BE2C (cell line): ENCODE measurements at regions not wholly inside any gene's neighbourhood (a gene's known extent, or its start where the extent isn't known, plus 50 kb on each side); places are given as distances from the start of the nearest gene placed in this dataset.
"Not testable (repeated sequence)": the region's sequence is repeated elsewhere in the genome, so short reads cannot be mapped to it uniquely, and the experiment has no call there.

Experiments
- DNase-seq: peaks from one replicate; pipeline ENCODE4 v3.0.0-alpha.2; 2020
- H3K27me3 ChIP-seq: fragments of 250-450 bp; sonication (Bioruptor Pico); 2 replicates; pipeline ENCODE4 v1.5.1; 2020; ENCODE audit warnings: mild to moderate bottlenecking
- H3K36me3 ChIP-seq: fragments of 250-450 bp; sonication (Bioruptor Pico); 2 replicates; pipeline ENCODE4 v1.5.1; 2020; ENCODE audit warnings: mild to moderate bottlenecking
- H3K4me1 ChIP-seq: fragments of 250-450 bp; sonication (Bioruptor Pico); 2 replicates; pipeline ENCODE4 v1.5.1; 2020
- H3K4me3 ChIP-seq: 2 replicates; pipeline ENCODE4 v1.5.1; 2011; ENCODE audit warnings: low read depth, low read length
- H3K9me3 ChIP-seq: fragments of 250-450 bp; sonication (Bioruptor Pico); 2 replicates; pipeline ENCODE4 v1.5.1; 2020
- TF ChIP-seq, protein P1 (sequence below): IDR thresholded peaks from 2 replicates; pipeline ENCODE4 v1.5.1; 2012; ENCODE audit warnings: mild to moderate bottlenecking, low read depth, low read length

DNA sequence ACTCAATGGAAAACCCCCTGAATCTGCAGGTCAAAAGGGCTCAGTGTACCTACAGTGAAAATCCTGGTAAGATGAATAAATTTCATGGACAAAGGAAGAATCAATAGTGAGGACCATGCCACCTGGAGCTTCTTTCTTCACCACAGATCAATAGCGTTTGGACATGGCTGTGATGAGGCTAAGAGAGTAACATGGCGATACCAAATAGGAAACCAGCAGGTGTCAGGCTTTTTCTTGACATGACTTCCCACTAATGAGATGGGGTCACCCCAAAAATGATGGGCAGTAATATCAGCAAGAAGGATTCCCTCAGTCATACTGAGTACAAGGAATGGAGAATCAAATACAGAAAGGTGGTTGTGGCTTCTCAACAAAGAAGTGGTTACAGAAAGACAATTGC is 208.5 kb upstream of the PLPPR1 start:
- TF ChIP-seq, protein P1, sequence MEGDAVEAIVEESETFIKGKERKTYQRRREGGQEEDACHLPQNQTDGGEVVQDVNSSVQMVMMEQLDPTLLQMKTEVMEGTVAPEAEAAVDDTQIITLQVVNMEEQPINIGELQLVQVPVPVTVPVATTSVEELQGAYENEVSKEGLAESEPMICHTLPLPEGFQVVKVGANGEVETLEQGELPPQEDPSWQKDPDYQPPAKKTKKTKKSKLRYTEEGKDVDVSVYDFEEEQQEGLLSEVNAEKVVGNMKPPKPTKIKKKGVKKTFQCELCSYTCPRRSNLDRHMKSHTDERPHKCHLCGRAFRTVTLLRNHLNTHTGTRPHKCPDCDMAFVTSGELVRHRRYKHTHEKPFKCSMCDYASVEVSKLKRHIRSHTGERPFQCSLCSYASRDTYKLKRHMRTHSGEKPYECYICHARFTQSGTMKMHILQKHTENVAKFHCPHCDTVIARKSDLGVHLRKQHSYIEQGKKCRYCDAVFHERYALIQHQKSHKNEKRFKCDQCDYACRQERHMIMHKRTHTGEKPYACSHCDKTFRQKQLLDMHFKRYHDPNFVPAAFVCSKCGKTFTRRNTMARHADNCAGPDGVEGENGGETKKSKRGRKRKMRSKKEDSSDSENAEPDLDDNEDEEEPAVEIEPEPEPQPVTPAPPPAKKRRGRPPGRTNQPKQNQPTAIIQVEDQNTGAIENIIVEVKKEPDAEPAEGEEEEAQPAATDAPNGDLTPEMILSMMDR, result no peak
- H3K4me1 ChIP-seq, result no peaks in the 10 kb centered on the region
- H3K27me3 ChIP-seq, result no peaks in the 10 kb centered on the region
- H3K4me3 ChIP-seq, result no peak overlapping the region
- no peaks in the 10 kb centered on the region for H3K9me3 ChIP-seq
- H3K36me3 ChIP-seq, result no peaks in the 10 kb centered on the region
- DNase-seq, result no peak

DNA sequence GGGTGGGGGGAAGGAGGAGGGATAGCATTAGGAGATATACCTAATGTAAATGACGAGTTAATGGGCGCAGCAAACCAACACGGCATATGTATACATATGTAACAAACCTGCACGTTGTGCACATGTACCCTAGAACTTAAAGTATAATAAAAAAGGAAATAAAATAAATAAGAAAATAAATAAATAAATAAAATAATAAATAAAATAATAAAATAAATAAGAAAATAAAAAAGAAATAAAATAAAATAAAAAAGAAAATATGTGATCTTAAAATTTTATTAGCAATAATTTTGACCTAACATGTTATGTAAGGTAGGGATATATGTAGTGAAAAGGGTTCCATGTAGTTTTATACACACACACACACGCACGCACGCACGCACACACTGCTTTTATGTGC is 195.5 kb upstream of the PLPPR1 start:
- H3K27me3 ChIP-seq, H3K4me1 ChIP-seq, DNase-seq, H3K9me3 ChIP-seq, H3K36me3 ChIP-seq, H3K4me3 ChIP-seq: not testable (repeated sequence)

DNA sequence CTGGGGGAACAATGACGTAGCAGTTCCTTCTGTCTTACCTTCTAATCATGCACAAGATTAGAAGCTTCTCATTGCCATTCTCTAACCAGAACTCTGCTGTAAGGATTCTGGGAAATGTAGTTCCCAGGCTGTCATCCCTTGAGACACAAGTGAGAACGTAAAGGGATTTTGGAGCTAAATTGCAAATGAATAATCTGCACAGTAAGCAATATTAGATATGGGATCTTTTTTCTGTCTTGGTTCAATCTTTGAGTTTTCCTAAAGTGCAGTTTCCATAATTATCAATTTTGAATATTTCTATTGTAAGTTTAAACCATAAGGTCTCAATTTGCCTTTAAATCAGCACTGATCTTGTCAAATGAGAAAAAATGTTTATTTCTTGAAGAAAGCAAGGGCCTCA is 189.7 kb upstream of the PLPPR1 start:
- no peak for DNase-seq
- Histone ChIP-seq H3K4me3 (no peak overlapping the region), H3K36me3 (no peaks in the 10 kb centered on the region), H3K4me1 (no peaks in the 10 kb centered on the region), H3K9me3 (no peaks in the 10 kb centered on the region), H3K27me3 (no peaks in the 10 kb centered on the region)
- TF ChIP-seq, protein P1, result no peak

DNA sequence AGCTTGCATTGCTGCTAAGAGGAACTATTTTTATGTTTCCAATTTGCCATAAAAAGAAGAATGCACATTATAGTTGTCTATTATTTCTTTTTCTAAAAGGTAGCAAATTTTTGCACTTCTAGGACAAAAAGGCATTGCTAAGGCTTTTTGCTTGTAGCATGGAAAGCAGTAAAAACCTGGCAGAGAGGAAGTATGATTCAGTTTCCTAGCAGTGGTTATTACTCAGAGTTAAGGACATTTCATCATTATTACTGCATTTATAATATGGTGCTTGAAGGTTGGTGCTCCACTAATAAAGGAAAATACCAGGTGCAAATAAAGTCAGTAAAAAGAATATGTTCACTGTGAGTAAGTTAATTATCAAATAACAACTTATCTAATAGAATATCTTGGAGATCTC is 179.8 kb upstream of the PLPPR1 start:
- no peaks in the 10 kb centered on the region for H3K9me3 ChIP-seq
- no peaks in the 10 kb centered on the region for H3K27me3 ChIP-seq
- DNase-seq, result no peak
- TF ChIP-seq, protein P1, result no peak
- H3K36me3 ChIP-seq, result no peaks in the 10 kb centered on the region
- no peak overlapping the region for H3K4me3 ChIP-seq
- H3K4me1 ChIP-seq, result no peaks in the 10 kb centered on the region

DNA sequence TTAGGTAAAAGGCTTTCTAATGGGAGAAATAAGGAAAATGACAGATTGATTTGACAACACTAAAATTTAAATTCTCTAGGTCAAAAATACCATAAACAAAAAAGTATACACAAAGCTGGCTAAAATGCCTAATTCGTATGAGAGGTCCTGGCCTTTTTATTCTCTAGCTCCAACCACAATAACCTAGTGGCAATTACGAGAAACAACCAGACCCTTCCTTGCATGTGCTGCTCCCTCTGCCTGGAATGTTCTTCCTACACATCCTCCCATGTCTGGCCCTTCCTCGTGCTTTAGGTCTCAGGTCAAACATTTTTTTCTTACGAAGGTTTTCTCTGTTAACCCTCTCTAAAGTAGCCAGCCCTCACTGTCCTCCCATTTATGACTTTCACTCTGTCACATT is 176.4 kb upstream of the PLPPR1 start:
- TF ChIP-seq, protein P1, result no peak
- no peak overlapping the region for H3K4me3 ChIP-seq
- H3K9me3 ChIP-seq, result no peaks in the 10 kb centered on the region
- H3K27me3 ChIP-seq, result no peaks in the 10 kb centered on the region
- DNase-seq, result no peak
- no peaks in the 10 kb centered on the region for H3K36me3 ChIP-seq
- H3K4me1 ChIP-seq, result no peaks in the 10 kb centered on the region

DNA sequence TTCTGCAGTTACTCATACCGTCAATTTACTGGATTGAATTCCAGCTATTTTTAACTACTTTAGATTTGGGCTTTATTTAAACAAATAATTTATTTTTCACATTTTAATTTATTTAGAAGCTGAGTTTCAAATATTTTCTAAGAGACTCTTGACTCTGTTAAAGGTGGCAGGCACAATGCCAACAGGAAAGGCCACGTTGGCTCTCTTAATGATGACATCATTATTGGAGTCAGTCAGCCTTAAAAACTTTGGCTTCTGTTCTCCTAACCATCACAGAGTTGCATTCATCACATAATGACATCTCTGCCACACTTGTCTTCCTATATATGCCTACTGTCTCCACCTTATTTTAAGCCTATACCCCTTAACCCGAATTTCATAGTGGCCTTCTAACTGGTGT is 172.3 kb upstream of the PLPPR1 start:
- TF ChIP-seq, protein P1, result no peak
- H3K27me3 ChIP-seq, result no peaks in the 10 kb centered on the region
- no peak for DNase-seq
- H3K9me3 ChIP-seq, result no peaks in the 10 kb centered on the region
- no peak overlapping the region for H3K4me3 ChIP-seq
- no peaks in the 10 kb centered on the region for H3K36me3 ChIP-seq
- no peaks in the 10 kb centered on the region for H3K4me1 ChIP-seq

DNA sequence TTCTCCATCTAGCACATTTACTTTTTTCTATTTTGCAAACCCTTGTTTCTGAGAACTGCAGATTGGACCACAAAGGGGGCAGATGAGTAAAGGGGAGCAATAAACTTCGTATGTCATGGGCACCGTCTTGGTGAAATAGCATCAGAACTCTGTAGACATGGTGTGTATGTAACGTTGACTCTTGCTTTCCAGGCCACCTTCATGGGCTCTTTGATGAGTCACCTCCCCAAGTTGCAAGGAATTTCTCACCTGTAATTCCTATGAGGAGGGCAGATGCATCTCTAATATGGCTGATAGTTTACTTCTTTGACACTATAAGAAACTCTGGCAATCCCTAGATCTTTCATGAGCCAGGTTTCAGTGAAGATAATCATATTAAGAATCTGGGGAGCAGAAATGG is 163.4 kb upstream of the PLPPR1 start:
- TF ChIP-seq, protein P1, result no peak
- Histone ChIP-seq H3K27me3 (no peaks in the 10 kb centered on the region), H3K36me3 (no peaks in the 10 kb centered on the region), H3K4me3 (no peak overlapping the region), H3K4me1 (no peaks in the 10 kb centered on the region), H3K9me3 (no peaks in the 10 kb centered on the region)
- DNase-seq, result no peak
